Esophagus mucosa (tissue), 1 donor: ENCODE measurements at regions not wholly inside any gene's neighbourhood (a gene's known extent, or its start where the extent isn't known, plus 50 kb on each side); places are given as distances from the start of the nearest gene placed in this dataset.
A peak's percentile ranks its signal among the peaks of the same experiment; 100 is the strongest.

Source experiments
- ATAC-seq: fragments of 200-7000 bp; cut with Tn5 transposase; one replicate; pipeline ENCODE4 v1.9.1; 2020
- donor health status: DM: yes; HTN: yes; CAD: no.

DNA sequence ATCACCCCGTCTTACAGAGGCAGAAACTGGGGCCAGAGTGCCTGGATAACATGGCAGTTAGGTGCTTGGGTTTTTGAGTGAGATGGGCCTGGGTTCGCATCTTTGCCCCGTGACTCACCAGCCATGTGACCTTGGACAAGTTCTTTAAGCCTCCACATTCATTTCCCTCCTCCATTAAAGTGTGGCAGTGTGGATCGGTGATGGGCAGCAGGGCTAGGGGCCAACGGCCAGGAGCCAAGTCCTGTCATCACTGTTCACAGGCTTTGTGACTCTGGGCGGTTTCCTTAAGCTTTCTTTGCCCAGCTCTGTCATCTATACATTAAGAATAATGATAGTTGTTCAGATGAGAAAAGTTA lies 85.5 kb upstream of the PMEPA1 start:
- ATAC-seq = no peak

DNA sequence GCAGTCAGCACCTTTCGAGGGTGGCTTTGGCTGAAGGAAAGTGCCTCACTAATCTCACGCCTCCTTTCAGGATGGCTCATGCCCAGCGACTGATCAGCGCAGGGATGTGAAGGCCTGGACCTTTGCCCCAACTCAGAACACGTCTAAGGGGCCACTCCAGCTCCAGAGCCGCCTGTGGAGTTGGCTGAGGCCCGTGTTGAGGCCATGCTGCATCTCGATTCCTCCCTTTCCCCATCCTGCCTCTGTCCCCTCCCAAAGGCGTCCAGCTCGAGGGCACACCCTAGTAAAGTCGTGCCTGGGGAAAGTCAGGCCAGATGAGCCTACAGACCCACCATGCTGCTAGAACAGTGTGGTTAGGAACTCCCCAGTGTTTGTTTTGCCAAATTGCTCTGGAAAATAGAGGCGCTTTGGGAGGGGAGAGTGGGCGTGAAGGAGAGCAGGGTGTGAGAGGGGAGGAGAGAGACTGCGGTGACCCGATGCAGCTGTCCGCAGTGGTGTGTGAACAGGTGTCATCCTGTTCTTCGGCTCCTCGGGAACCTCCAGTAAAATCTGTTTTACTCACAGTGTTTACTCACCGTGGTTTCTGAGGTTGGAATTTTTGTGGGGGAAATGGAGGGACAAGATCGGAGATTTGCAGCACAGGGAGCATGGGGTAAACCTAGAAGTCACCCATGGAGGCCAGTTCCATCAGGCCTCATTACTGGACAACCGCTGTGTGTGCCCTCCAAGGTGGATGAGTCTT lies 85.0 kb upstream of the PMEPA1 start:
- ATAC-seq = no peak

DNA sequence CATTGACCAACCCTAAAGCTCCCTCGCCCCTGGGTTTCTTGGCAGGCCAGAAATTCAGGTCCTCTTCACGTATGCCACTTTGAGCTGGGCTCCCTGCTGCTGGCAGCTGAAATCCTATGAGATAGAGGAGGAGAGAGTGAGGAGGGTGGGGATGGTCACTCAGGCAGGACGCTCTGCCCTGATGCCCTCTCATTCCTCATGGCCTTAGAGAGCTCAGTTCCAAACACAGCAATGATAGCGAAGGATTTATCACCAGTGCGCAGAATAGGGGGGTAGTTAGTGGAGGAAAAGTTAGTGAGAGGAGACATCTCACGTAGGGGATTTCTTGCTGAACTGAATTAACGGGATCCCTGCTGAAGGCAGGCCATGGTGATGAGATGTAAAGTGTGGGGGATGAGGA lies 84.2 kb upstream of the PMEPA1 start:
- no peak for ATAC-seq

DNA sequence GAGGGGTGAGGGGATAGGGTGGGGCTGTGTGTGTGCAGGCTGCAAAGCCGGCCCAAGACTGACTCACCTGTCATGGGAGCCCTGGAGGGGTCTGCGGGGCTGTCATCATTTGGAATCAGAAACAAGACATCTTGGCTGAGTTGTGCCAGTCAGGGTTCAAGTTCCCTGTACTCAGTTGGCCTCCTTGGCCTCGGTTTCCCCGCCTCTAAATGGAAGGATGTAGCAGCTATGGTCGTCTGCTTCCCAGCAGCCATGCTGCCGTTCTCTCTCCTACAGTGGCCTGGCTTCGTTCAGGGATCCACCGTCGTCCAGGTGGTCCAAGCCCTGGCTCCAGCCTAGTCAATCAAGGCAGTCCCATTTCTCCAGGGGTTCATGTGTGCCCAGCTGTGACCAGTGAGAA lies 83.6 kb upstream of the PMEPA1 start:
- no peak for ATAC-seq

DNA sequence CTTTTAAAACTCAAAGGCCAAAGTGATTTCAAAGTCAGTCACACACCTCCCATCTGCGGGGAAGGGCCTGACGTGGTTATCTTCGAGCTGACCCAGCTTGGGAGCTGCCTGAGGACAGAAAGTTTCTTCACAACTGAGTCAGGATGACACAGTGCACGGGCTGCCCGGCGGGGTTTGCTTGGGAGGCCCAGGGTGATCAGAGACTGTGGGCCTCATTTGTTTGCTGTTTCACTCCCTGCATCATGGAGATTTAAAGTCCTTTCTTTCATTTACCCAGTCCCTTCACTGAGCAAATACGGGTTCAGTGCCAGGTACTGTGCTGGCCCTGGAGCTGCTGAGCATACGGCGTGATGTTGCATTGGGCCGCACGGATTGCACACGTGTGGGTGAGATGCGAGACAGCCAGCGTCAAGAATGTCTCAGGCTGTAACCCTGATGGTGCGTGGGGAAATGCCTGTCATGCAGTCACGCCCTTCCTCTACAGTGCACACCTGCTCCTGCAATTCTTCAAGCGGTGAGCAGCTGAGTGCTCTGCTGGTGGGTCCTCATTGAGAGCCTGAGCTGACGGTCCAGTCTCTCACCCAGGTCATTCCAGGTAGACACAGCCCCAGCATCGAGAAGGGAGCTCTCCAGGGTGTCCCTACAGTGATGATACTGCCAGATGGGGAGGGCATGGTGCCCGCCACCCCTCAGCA lies 82.7 kb upstream of the PMEPA1 start:
- no peak for ATAC-seq

DNA sequence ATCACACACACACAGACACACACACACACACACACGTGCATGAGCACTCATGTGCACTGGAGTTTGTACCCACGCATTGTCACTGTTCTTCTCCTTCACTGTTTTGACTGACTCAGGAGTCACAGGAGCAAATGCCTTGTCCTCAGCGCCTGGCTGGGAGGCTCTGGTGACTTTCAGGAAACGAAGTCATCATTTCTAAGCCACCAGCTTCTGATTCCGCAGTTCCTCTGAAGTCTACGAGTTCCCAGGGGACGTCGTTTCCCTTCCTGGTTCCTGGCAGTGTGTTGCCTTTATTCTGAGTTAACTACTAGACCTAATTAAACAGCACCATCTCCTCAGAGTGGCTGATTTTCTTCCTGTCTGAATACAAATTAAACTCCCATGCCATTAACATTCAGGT lies 82.2 kb upstream of the PMEPA1 start:
- ATAC-seq = no peak

DNA sequence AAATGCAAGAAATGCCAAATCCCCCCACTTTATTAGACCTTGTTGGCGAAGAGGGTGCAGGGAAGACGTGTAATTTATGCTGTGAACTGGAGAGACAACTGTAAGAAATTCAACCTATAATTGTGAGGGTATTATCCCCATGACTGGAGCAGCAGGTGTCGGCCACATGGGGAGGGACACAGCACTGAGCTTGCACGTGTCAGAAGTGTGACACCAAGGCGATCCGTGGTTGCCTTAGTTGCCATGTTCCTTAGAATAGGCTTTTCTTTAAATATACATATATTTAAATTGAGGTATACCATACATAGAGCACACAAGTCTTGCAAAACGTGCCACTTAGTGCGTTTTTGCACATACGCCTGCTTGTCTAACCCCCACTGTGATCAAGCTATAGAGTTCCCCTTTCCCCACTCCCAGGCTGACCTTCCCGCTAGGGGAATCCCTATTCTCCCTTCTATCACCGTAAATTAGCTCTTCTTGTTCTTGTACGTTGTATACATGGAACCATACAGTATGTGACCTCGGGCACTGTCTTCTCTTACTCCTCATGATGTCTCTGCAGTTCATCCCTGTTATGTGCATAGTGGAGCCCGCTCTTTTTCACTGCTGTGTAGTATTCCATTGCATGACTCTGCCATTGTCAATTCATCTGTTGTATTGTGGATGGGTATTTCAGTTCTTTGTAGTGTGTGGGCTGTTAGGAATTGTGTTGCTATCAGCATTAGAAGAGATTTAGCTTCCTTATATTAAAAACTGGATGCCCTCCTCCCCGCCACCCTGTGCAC lies 81.6 kb upstream of the PMEPA1 start:
- ATAC-seq = no peak

DNA sequence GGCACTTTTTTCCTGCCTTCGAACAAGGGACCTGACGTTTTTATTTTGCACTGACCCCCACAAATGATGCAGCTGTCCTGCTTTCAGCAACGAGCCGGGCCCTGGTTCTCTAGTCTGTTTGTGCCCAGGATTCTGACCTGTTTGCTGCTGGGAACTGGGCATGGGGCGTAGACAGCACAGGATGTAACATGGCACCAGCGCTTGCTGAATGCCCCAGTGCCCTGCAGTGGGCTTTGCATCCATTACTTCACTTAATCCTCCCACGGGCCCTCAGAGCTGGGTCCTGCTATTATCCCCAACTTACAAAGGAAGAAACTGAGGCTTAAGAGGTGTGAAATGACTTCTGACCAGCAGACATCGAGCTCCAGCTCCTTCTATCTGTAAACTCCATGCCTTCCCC lies 80.4 kb upstream of the PMEPA1 start:
- ATAC-seq = no peak

DNA sequence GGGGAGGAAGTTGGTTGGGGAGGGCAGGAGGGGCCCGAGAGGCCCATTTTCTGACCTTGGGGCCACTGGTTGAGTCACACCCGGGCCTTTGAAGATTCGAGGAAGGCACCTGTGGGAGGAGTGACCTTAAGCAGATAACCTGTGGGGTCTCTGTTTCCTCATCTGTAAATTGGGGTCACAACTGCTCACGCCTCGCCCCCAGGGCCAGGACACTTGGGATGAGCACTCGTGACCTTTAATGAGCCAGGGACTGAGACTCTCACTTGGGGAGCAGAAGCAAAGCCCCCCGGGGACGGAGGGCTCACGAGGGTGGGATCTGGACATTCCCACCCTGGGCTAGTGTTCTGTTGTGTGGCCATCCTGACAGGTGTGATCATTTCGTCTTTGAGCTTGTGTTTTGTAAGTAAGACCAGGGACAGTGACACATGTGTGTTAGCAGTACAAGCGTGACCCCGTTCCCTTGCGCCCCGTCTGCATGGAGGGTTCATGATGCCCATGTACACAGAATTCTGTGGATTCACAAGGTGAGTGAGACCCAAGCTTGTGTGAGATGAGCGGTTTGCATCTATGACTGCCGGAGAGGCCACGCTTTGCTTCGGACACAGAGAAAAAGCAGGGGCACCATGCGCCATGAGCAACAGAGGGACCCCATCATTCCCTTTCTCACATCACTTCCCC lies 79.3 kb upstream of the PMEPA1 start:
- ATAC-seq = no peak

DNA sequence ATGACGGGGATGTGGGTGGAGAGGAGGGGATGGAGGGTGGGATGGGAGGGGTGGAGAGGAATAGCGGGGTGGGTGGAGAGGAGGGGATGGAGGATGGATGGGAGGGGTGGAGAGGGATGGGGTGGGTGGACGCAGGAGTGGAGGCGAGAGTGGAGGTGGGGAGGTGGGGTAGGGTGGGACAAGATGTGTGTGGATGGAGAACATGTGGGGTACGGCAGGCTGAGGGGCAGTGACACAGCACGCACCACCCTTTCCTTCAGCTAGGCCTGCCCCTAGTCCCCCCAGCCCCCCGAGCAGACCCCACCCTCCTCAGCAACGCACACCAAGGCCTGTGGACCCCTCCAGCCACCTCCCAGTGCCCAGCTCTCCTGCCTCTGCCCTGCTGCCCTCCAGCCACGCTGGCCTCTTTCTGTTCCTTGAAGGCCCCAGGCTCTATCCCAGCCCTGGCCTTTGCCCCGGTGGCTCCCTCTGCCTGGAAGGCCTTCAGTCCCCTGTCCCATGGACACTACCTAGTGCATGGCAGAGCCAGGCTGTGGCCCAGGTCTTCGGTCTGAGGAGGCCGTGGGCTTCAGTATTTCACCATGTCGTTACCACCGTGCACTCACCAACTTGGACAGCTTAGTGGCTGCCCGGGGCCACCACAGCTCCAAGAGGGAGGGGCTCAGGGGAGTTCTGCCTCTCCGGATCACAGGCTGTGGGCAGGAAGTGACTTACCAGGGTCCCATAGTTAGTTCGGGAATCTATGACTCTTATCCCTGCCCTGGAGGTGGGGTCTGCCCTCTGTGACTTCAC lies 78.4 kb upstream of the PMEPA1 start:
- no peak for ATAC-seq

DNA sequence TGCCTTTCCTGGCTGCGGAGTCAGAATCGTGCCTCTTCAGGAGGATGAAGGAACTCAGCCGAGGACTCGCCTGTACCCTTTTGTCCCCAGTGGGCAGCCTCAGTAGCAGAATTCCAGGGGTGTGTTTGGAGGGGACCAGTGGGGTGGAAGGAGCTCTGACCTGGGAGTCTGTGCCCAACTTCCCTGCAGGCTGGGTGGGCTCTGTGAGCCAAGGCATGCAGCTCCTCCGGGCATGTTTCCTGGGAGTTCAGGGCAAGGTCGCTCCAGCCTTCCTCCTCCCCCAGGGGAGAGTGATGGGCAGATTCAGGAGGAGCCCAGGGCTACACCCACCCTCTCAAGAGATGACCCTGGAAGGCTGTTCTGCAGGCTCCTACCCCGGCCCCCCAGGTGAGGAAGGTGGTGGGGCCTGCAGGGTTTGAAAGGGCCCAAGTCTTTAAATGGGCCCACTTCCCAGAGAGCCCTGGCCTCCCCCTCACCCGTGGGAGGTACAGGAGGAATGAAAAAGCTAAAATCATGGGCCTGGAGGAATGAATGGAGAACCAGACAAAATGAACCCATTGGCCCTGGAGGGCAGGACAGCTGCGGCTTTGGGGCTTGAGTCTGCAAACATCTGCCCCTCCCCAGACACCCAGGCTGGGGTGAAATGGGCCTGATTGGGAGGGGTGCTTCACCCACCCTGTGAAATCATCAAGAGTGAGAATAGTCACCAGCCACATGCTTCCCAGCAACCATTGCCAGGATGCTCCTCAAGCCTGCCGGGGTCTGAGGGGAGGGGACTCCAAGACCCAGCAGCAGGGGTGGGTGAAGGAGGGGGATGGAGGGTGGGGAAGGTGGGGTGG lies 77.6 kb upstream of the PMEPA1 start:
- ATAC-seq = no peak

DNA sequence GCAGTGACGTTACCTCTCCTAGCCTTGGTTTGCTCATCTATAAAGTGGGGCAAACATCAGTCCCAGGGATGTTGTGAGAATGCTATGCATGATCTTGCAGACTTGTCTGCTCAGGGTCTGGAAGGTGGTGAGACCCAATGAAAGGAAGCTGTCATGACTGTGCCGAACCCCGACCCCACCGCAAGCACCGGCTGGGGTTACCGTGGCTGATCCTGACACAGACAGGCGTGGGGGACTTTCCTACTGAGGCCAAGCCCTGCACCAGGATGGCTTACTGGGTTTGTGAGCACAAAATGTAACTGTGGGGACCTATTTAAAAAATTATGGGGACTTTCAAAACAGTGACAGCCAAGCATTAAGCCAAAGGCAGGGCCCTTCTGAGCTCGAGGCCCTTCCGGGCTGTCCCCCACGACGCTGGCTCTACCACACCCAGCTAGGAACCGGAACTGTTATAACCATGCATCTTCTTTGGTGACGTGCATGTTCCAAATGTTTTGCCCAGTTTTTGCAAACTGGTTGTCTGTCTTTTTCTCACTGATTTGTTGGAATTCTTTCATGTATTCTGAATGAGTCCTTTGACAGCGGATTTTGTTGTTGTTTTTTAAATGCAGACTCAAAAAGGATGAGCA lies 76.6 kb upstream of the PMEPA1 start:
- no peak for ATAC-seq

DNA sequence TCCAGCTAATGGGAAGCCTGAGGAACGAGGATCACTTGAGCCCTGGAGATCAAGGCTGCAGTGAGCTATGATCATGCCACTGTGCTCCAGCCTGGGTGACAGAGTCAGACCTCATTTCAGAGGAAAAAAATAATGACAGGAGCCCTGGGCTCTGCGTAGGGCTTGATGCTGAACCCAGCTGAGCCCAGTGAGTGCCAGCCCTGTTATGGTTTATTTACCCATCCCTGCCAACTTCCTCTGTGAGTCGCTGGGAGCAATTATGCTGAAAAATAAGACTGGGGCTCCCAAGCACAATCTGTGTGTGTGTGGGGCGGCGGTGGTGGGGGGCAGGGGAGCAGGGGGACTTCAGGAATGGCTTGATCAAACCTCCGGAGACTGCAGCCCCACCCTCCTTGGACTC lies 75.9 kb upstream of the PMEPA1 start:
- ATAC-seq = no peak

DNA sequence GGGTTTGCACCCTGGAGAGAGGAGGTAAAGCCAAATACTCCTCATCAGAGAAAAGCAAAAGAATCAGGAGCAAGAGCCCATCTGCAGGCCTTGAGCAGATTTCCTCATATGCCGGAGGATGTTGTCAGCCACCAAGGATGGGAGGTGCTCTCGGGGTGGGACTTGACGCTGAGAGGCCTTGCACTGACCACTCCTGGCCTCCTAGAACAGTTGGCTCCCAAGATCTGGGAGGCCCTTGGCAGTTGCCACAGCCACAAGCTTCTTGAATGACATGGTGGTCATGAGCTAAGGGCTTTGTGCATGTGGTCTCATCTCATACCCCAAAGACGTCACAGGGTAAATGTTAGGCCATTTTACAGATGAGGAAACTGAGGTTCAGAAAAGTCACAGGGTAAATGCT lies 75.2 kb upstream of the PMEPA1 start:
- ATAC-seq = no peak

DNA sequence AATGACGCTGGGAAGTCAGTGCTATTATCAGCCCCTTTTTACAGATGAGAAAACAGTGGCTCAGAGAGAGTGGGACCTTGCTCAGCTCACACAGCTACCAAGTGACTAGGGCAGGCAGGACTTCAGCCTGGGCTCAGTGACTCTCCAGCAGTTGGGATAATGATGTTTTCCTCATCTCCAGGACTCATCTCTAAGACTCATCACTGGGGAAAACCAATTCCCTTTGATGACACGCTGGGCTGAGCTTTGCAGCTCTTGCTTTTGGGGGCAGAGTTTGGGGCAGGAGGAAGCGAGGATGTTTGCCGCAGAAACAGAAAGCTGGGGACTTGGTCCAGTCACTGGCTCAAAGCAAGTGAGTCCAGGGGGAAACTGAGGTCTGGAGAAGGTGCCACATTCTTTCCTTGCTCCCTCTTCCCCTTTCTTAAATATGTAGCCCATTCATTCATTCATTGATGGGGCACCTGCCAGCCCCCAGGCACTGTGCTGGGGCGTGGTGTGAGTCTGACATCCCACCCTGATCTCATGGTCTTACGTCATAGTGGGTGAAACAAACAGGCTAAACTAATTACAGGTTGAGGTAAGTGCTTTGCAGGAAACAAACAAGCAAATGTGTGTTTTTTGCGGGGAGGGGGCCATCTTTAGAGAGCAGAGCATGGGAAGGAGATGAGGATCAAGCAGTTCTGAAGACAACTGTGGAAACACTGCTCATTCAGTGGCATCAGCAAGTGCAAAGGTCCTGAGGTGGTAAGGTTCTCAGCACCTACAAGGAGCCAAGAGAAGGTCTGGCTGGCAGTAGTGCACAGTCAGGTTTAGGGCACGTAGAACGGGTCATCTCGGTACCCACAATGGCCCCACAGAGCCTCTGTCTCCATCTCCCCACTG lies 74.4 kb upstream of the PMEPA1 start:
- no peak for ATAC-seq

DNA sequence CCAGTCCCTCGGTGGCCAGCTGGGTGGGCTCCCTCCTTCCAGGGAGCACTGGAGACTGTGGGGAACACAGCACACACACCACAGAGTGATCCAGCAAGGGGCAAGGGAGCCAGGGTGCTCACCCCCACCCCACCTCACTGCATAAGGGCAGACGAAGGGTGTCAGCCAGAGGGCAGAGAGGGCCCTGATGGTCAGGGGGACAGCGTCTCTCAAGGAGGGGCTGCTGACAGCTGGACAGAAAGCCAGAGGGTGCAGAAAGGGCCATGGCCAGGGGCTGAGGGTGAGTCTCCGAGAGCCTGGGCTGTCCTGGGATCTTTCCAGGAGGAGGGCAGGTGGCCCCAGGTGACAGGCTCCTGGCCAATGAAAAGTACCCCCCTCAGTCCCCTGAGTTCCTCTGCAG lies 73.4 kb upstream of the PMEPA1 start:
- ATAC-seq = peak; percentile 18

DNA sequence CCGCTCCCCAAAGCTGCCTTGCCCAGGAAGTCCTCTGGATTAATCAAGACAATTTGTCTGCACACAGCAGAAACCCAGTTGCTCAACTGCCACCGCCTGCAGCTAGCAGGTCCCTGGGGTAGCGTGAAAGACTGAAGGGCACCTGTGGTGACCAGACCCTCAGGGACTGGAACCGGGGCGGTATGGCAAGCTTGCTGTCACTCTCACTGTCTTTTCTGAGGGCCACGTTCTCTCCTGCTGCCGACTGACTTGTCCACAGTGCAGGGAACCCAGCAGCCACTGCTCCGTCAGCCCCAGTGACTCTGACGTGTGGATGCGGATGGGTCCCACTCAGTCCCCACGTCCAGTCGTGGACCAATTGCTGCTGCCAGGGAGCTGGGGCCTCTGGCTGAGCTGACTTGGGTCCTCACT lies 72.8 kb upstream of the PMEPA1 start:
- ATAC-seq = no peak

DNA sequence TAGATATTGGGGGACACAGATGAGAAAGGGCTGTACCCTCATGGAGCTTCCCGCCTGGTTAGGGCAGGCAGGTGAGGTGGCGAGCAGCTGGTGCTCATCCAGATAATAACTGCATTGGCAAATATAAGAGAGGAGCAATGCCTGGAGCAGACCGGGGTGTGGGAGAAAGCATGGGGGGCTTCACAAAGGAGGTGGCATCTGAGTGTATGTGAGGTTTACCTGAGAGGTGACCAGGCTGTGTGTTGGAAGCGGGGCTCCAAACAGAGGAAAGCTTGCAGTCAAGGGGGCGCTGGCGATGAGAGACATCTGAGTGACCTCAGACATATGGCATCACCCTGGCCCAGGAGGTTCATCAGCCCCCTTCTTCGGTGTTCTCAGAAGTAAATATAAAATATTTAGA lies 72.1 kb upstream of the PMEPA1 start:
- no peak for ATAC-seq

DNA sequence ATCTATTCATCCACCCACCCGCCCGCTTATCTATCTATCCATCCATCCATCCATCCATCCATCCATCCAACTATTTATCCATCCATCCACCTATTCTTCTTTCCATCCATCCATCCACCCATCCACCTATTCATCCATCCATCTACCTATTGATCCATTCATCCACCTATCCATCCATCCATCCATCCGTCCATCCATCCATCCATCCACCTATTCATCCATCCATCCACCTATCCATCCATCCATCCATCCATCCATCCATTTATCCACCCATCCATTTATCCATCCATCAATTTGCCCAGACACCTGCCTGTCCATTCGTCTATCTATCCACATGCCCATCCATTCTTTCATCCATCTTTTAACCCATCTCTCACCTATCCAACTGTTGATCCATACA lies 71.1 kb upstream of the PMEPA1 start:
- ATAC-seq = no peak

DNA sequence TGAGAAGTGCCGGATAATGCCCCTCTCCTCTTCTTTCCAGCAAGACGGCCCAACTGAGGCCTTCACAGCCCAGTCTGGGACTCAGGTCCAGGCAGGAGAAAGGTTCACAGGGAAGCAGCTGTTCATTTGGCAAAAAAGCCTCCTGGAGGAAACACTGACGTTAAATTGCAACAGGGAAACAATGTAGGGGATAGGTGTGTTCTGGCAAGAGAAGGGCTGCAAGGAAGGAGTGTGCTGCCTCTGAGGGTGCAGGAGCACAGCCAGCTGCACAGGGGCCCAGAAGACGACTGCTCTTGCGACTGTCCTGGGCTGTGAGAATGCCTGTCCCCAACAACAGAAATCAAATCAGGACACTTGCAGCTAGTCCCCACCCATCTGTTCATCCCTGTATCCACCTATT lies 70.6 kb upstream of the PMEPA1 start:
- no peak for ATAC-seq
